GM23248 (cell line): ENCODE measurements at regions not wholly inside any gene's neighbourhood (a gene's known extent, or its start where the extent isn't known, plus 50 kb on each side); places are given as distances from the start of the nearest gene placed in this dataset.

ENCODE experiments used
- DNase-seq: peaks from one replicate; pipeline ENCODE4 v3.0.0-alpha.2; 2015
- H2AFZ ChIP-seq: fragments of 200-600 bp; sonication (generic); 2 replicates; pipeline ENCODE4 v1.6.1; 2016; ENCODE audit warnings: antibody characterized with exemption
- H3F3A ChIP-seq: fragments of 200-600 bp; sonication (generic); 2 replicates; pipeline ENCODE4 v1.6.1; 2016; ENCODE audit warnings: mild to moderate bottlenecking, antibody characterized with exemption, mixed run types; ENCODE audit not compliant: insufficient read depth
- H3K27ac ChIP-seq: fragments of 200-600 bp; sonication (generic); 2 replicates; pipeline ENCODE4 v1.5.1; 2016; ENCODE audit warnings: mild to moderate bottlenecking
- H3K27me3 ChIP-seq: fragments of 200-600 bp; sonication (generic); replicated peaks from 2 replicates; pipeline ENCODE4 v1.6.1; 2016; ENCODE audit warnings: mild to moderate bottlenecking; ENCODE audit not compliant: insufficient read depth
- H3K36me3 ChIP-seq: fragments of 200-600 bp; sonication (generic); 2 replicates; pipeline ENCODE4 v1.6.1; 2016; ENCODE audit warnings: low read depth, mild to moderate bottlenecking
- H3K4me1 ChIP-seq: fragments of 200-600 bp; sonication (generic); 2 replicates; pipeline ENCODE4 v1.6.1; 2016; ENCODE audit warnings: mild to moderate bottlenecking; ENCODE audit not compliant: insufficient read depth
- H3K4me2 ChIP-seq: fragments of 200-600 bp; sonication (generic); one replicate; pipeline ENCODE4 v1.6.1; 2016; ENCODE audit warnings: mild to moderate bottlenecking; ENCODE audit not compliant: unreplicated experiment
- H3K4me3 ChIP-seq: fragments of 200-600 bp; sonication (generic); 2 replicates; pipeline ENCODE4 v1.5.1; 2016; ENCODE audit warnings: mild to moderate bottlenecking
- H3K79me2 ChIP-seq: fragments of 200-600 bp; sonication (generic); 2 replicates; pipeline ENCODE4 v1.6.1; 2016; ENCODE audit warnings: mild to moderate bottlenecking; ENCODE audit not compliant: insufficient read depth
- H3K9ac ChIP-seq: fragments of 200-600 bp; sonication (generic); 2 replicates; pipeline ENCODE4 v1.6.1; 2016; ENCODE audit warnings: mild to moderate bottlenecking
- H3K9me2 ChIP-seq: fragments of 200-600 bp; sonication (generic); 2 replicates; pipeline ENCODE4 v1.6.1; 2016; ENCODE audit warnings: mixed run types, mild to moderate bottlenecking, moderate library complexity; ENCODE audit not compliant: insufficient read depth
- H3K9me3 ChIP-seq: fragments of 200-600 bp; sonication (generic); one replicate; pipeline ENCODE4 v1.6.1; 2017; ENCODE audit warnings: low read depth
- H4K20me1 ChIP-seq: fragments of 200-600 bp; sonication (generic); 2 replicates; pipeline ENCODE4 v1.6.0; 2016; ENCODE audit not compliant: insufficient read depth
- EZH2 ChIP-seq: fragments of 200-600 bp; sonication (generic); IDR thresholded peaks from 2 replicates; pipeline ENCODE4 v1.6.1; 2018; ENCODE audit warnings: antibody characterized with exemption, mild to moderate bottlenecking; ENCODE audit not compliant: insufficient read depth, poor library complexity, severe bottlenecking
- EZH2phosphoT487 ChIP-seq: fragments of 200-600 bp; sonication (generic); IDR thresholded peaks from 2 replicates; pipeline ENCODE4 v1.6.1; 2018; ENCODE audit warnings: antibody characterized with exemption, moderate library complexity, mild to moderate bottlenecking, low read depth; ENCODE audit not compliant: insufficient read depth
- WGBS, 2 experiments: methylation state at CpG; one replicate each; pipeline ENCODE4 v1.1.6; 2015 to 2017; ENCODE audit warnings: low lambda C conversion rate in 2 of 2, low coverage in 1 of 2; ENCODE audit errors: missing lambda C conversion rate in 2 of 2; 5-methylcytosine and 5-hydroxymethylcytosine counted together
- in situ Hi-C: fragments of 300-500 bp; cut with MboI; formaldehyde crosslinking; loops from 2 replicates; pipeline ENCODE4 v1.15.0; 2020

GRCh38 chr6:133040803-133041419, 200.2 kb upstream of the EYA4 start:
- H3K9me2 ChIP-seq: no peaks in the 10 kb centered on the region
- H2AFZ ChIP-seq: no peak overlapping the region
- H3K9me3 ChIP-seq: no peaks in the 10 kb centered on the region
- WGBS, 2 experiments: 58% methylated on average over 2 of the region's 2 CpGs
- H3K4me3 ChIP-seq: no peak overlapping the region
- no peaks in the 10 kb centered on the region for H4K20me1 ChIP-seq
- in situ Hi-C loops: no loop called here
- no peaks in the 10 kb centered on the region for H3F3A ChIP-seq
- H3K36me3 ChIP-seq: no peaks in the 10 kb centered on the region
- no peaks in the 10 kb centered on the region for H3K79me2 ChIP-seq
- TF ChIP-seq EZH2phosphoT487: no peak
- TF ChIP-seq EZH2: no peak
- no peak for DNase-seq
- H3K4me2 ChIP-seq: no peak overlapping the region
- no peaks in the 10 kb centered on the region for H3K4me1 ChIP-seq
- H3K27me3 ChIP-seq: peaks cover 2% of the 10 kb centered on the region; the same call in 1 of the 2 replicates
- H3K9ac ChIP-seq: no peak overlapping the region
- H3K27ac ChIP-seq: no peak overlapping the region

- H3K9ac ChIP-seq: no peak overlapping the region
- no peaks in the 10 kb centered on the region for H3K36me3 ChIP-seq
- in situ Hi-C loops: no loop called here
- no peak overlapping the region for H3K4me3 ChIP-seq
- no peak overlapping the region for H3K4me2 ChIP-seq
- TF ChIP-seq EZH2phosphoT487 (no peak), EZH2 (no peak)
- H4K20me1 ChIP-seq: no peaks in the 10 kb centered on the region
- no peaks in the 10 kb centered on the region for H3K27me3 ChIP-seq
- no peaks in the 10 kb centered on the region for H3K9me3 ChIP-seq
- H3K27ac ChIP-seq: no peak overlapping the region
- DNase-seq: no peak
- WGBS, 2 experiments: 54 to 59% methylated on average over 3 of the region's 3 CpGs
- no peaks in the 10 kb centered on the region for H3F3A ChIP-seq
- H3K9me2 ChIP-seq: no peaks in the 10 kb centered on the region
- H3K79me2 ChIP-seq: no peaks in the 10 kb centered on the region
- no peaks in the 10 kb centered on the region for H3K4me1 ChIP-seq
- H2AFZ ChIP-seq: no peak overlapping the region
Observed at GRCh38 chr6:133042550-133043120, 198.5 kb upstream of the EYA4 start.

GRCh38 chr6:133046576-133046975, 194.6 kb upstream of the EYA4 start:
- H3K9ac ChIP-seq: no peak overlapping the region
- no peaks in the 10 kb centered on the region for H4K20me1 ChIP-seq
- H3K27me3 ChIP-seq: no peaks in the 10 kb centered on the region
- H3K36me3 ChIP-seq: no peaks in the 10 kb centered on the region
- H2AFZ ChIP-seq: no peak overlapping the region
- H3K27ac ChIP-seq: no peak overlapping the region
- no peaks in the 10 kb centered on the region for H3F3A ChIP-seq
- no peaks in the 10 kb centered on the region for H3K79me2 ChIP-seq
- H3K9me2 ChIP-seq: no peaks in the 10 kb centered on the region
- in situ Hi-C loops: no loop called here
- H3K4me3 ChIP-seq: no peak overlapping the region
- no peak for DNase-seq
- WGBS, 2 experiments: 57 to 60% methylated on average over 3 of the region's 3 CpGs
- no peak overlapping the region for H3K4me2 ChIP-seq
- H3K9me3 ChIP-seq: no peaks in the 10 kb centered on the region
- TF ChIP-seq EZH2phosphoT487: no peak
- no peak for TF ChIP-seq EZH2
- H3K4me1 ChIP-seq: no peaks in the 10 kb centered on the region

- no peak for TF ChIP-seq EZH2phosphoT487
- no peak for TF ChIP-seq EZH2
- Histone ChIP-seq H3K27ac (no peak overlapping the region), H3K9ac (no peak overlapping the region), H3K4me3 (no peak overlapping the region), H3K4me1 (no peaks in the 10 kb centered on the region), H3K4me2 (no peak overlapping the region), H4K20me1 (no peaks in the 10 kb centered on the region), H3K9me2 (no peaks in the 10 kb centered on the region), H3K27me3 (no peaks in the 10 kb centered on the region), H3K79me2 (no peaks in the 10 kb centered on the region), H3K36me3 (no peaks in the 10 kb centered on the region), H2AFZ (no peak overlapping the region), H3K9me3 (no peaks in the 10 kb centered on the region), H3F3A (no peaks in the 10 kb centered on the region)
- in situ Hi-C loops: no loop called here
- WGBS, 2 experiments: 60 to 64% methylated on average over 5 of the region's 5 CpGs
- DNase-seq: no peak
Observed at GRCh38 chr6:133047065-133047665, 194.0 kb upstream of the EYA4 start.

- Histone ChIP-seq H2AFZ (no peak overlapping the region), H3K4me3 (no peak overlapping the region), H3K4me2 (no peak overlapping the region), H3K9me3 (no peaks in the 10 kb centered on the region), H3K79me2 (no peaks in the 10 kb centered on the region), H3K9me2 (no peaks in the 10 kb centered on the region), H3K27me3 (no peaks in the 10 kb centered on the region), H3F3A (no peaks in the 10 kb centered on the region), H4K20me1 (no peaks in the 10 kb centered on the region), H3K27ac (no peak overlapping the region), H3K9ac (no peak overlapping the region), H3K36me3 (no peaks in the 10 kb centered on the region), H3K4me1 (no peaks in the 10 kb centered on the region)
- DNase-seq: no peak
- TF ChIP-seq EZH2 (no peak), EZH2phosphoT487 (no peak)
- in situ Hi-C loops: no loop called here
- 32 to 35% methylated on average over 1 of the region's 1 CpG for WGBS, 2 experiments
Observed at GRCh38 chr6:133047706-133048105, 193.5 kb upstream of the EYA4 start.
